OCI-M2 (cell line): ENCODE measurements at regions not wholly inside any gene's neighbourhood (a gene's known extent, or its start where the extent isn't known, plus 50 kb on each side); places are given as distances from the start of the nearest gene placed in this dataset.
"Not testable (repeated sequence)": the region's sequence is repeated elsewhere in the genome, so short reads cannot be mapped to it uniquely, and the experiment has no call there.

ENCODE experiments used
- DNase-seq: peaks from one replicate; lab custom pipeline; 2025; ENCODE audit not compliant: unreplicated experiment; lab: John Stamatoyannopoulos, UW

DNA sequence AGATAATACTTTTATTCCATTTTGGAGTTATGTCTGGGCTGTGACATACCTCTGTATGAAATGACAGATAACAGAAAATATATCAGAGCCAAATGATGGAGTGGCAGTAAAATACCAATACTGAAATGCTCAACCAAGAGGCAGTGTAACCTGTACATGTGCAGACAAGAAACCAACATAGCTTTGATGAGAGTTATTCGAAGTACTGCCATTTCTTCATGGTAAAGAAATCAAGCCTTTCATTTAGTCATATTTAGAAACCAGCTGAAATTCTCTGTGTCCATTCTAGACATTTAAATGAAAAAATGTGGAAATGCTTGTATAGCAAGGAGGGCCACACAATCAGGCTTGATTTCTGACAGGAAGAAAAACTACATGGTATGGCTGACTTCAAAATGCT is 127.1 kb upstream of the PTPRZ1 start:
- DNase-seq = no peak

DNA sequence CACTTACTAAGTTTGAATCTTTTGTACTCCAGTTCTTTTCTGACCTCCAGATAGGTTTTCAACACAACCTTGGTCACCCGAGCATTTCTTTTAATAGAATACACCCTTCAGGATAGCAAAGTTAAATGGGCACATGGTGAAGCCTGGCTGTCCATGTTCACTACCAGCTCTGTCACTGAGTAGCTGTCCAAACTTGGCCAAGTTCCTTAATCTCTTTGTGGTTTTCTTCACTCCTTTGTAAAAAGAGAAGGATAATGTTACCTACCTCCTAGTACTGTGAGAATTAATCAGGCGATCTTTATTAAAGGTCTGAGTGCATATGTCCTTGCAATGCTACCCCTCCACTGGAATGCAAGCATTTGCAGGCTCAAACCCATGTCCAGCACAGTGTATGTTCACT is 128.1 kb upstream of the PTPRZ1 start:
- no peak for DNase-seq

DNA sequence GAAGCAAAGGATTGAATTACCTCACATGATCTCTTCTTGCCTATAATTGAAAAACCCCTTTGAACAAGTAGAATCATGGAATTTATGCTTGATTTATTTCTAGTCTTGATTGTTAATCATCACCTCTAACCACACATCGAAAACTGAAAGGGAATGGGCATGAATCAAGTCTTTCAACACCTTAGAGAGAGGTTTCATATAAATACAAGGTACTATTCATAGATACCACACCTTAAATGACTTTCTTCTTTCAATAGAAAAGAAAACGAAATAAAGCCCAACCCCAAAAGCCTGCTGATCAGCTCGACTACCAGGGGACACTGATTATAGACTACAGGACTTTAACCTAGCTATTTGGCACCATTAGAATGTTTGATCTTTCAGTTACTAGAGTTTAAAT is 128.6 kb upstream of the PTPRZ1 start:
- no peak for DNase-seq

GRCh38 chr7:121741896-121742295 is 131.1 kb upstream of the PTPRZ1 start:
- no peak for DNase-seq

DNA sequence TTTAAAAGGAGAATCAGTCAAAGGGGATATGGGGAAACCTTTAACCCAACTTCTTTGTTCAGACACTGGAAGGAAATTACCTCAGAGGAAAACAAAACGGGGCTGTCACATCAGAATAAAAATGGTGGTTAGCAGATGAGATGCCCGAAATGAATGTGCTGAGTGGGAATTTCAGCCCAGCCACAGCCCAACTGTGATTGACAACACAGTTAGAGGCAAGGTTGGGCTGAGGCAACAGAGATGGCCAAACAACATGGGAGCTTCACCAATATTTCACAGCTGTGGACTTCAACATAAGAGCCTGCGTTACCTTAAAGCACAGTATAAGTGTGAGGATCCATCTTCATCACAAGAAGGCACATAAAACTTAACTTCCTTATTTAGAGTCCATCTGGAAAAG is 133.5 kb upstream of the PTPRZ1 start:
- no peak for DNase-seq

DNA sequence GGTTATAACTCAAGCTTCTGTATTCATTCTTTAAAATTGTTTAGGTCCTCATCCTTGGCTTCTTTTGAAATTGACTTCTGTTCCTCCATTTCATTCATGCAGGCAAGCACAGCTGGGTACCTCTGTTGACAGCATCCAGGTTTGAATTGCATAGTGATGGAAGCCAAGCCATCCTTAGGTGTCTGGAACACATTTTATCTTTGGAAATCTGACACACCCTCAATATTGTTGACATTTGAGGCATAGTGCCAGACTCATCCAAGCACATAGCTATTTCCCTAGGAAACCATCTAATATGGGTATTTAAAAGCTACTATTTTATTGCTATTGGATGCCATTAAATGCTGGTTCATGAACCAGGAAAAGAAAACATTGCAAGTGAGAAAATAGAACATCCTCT is 142.1 kb upstream of the PTPRZ1 start:
- DNase-seq = no peak

GRCh38 chr7:121714559-121715303 is 158.2 kb upstream of the PTPRZ1 start:
- DNase-seq = no peak

DNA sequence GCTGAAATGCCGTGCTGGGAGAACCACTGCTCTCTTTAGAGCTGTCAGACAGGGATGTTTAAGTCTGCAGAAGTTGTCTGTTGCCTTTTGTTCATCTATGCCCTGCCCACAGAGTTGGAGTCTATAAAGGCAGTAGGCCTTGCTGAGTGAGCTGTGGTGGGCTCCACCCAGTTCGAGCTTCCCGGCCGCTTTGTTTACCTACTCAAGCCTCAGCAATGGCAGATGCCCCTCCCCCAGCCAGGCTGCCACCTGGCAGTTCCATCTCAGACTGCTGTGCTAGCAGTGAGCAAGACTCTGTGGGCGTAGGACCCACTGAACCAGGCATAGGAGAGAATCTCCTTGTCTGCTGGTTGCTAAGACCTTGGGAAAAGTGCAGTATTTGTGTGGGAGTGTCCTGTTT is 160.0 kb upstream of the PTPRZ1 start:
- not testable (repeated sequence) for DNase-seq

- DNase-seq = no peak
Measured at GRCh38 chr7:121697731-121698316, 175.1 kb upstream of the PTPRZ1 start.

DNA sequence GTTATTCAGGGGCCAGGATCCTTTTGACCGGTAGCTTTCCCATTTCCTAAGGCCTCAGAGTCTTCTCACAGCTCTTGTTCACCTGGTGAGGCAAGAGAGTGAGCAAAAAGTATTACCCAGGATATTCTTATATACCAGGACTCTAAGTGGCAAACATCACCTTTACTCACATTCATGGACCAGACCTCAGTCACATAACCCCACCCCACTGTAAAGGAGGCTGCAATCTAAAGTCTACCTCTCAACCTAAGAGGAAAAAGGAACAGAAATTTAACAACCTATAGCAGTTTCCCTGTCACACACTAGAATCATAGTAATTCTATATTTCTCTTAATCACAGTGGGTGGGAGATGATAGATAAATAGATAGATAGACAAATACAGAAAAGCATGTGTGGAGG is 176.0 kb upstream of the PTPRZ1 start:
- DNase-seq = no peak

DNA sequence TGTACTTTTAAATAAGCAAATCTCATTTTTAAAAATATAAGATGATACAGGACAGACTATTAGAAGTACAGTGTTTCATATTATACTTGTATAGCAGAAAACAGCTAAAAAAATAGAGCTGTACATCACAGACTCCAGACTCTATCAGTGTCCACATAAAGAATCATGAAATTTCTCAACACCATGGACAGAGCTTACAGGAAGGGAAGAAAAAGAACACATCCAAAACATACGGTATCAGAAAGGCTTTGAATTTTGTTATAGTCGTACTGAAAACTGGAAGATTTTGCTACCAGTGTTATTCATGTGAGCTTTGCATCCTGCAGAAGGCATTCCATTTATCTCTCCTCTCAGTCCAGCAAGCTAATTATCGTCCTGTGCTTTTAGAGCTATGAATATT is 183.2 kb upstream of the PTPRZ1 start:
- DNase-seq = no peak

DNA sequence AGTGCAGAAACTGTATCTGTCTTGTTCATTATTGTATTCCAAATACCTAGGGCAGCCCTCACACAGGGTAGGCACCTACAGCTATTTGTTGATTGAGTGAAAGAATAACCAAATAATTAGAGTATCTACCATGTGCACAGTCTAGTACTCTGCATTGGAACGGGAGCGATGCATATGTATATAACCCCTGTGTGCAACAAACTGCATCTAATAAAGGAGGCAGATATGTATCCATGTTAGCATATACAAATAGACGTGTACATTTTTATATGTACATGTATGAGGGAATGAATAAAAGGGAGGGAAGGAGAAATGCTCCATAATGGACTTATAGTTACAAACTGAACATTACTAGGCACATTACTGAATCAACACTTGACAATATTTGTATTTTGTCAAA is 191.3 kb upstream of the PTPRZ1 start:
- no peak for DNase-seq

DNA sequence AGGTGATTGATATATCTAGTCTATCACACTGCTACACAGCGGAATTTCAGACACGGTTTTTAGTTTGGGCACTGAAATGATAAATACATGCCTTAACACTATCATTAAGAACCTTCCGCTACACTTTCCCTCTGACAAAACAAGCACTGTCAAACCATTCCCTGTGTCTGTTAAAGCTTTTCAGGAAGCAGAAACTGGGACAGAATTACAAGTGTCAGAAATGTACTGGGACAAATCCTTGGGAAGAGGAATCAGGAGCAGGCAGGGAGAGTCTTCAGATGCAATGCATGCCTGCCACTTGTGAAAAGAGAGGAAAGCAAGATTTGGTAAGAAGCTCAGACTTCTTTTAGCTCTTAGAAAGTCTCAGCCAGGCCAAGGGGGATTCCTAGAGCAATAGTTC is 196.8 kb upstream of the PTPRZ1 start:
- DNase-seq = no peak

- DNase-seq = not testable (repeated sequence)
Measured at GRCh38 chr7:121674455-121674854, 198.5 kb upstream of the PTPRZ1 start.

- DNase-seq = no peak
Measured at GRCh38 chr7:121669144-121669543, 203.8 kb upstream of the PTPRZ1 start.

GRCh38 chr7:121666306-121666705 is 206.7 kb upstream of the PTPRZ1 start:
- DNase-seq = no peak

GRCh38 chr7:121643320-121643719 is 229.6 kb upstream of the PTPRZ1 start:
- DNase-seq = no peak

DNA sequence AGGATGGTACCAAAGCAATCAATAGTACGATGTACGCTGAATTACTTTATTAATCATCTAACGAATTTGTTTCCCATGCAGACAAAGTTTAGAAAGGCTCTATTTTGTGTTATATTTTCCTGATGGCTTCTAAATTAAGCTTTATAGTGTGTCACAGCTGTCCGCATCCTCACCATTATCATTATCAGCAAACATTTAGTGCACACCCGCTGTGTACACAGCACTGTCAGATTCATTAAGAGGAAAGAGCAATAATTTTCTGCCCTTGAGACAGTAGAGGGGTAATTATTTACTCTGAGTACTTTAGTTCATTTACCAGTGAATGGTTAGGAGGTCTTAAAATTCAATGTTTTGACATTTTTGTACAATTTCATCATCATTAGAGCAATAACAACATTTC is 233.3 kb upstream of the PTPRZ1 start:
- DNase-seq = no peak

DNA sequence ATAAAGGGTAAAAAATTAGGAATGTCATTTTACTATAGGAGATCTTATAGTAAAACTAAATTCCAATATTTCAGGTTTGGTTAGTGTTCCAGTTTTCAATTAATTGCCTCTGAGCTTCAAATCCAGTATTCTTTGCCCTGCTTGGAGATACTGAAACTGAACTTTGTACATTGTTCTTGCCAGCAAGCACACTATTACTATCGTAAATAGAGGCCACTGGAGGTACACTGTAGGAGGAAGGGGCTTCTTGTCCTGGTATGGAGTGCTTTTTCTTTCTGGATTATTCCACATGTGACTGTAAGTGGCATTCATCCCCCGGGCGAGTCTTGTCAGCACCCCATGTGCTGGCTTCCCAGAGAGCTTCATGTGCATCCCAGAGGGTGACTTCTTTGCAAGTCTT is 234.7 kb upstream of the PTPRZ1 start:
- DNase-seq = no peak

GRCh38 chr7:121634356-121634755 is 238.2 kb upstream of the FAM3C start:
- no peak for DNase-seq

- DNase-seq = no peak
Measured at GRCh38 chr7:121633186-121633585, 237.1 kb upstream of the FAM3C start.

DNA sequence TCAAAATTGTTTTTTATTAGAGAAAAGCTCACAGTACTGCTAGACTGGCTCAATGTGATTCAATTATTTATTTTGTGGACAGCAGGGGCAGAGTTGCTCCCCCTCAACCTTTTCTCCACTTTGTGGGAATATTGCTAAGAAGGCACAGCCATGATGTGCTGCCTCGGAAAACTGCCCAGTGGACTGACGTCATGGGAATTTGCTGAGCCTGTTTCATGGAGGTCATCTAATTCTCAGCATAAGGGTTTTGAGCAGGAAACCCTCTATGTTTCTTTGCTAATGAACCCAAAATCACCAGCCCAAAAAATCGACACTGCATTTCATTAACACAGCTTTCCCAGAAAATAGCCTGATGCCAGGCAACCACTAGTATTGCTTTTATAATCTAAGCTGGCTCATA is 228.8 kb upstream of the FAM3C start:
- no peak for DNase-seq
